Heart left ventricle (tissue), 13 donors: ENCODE measurements at regions not wholly inside any gene's neighbourhood (a gene's known extent, or its start where the extent isn't known, plus 50 kb on each side); places are given as distances from the start of the nearest gene placed in this dataset.

Experiments
- CTCF ChIP-seq, 12 donors: fragments of 200-600 bp; sonication (generic) in 4 of 12; IDR thresholded peaks; one replicate each; pipeline versions ENCODE4 v1.5.0 to v1.8.0; 2018 to 2022; ENCODE audit warnings: antibody characterized with exemption in 12 of 12, mild to moderate bottlenecking in 5 of 12
- POLR2A ChIP-seq, 2 donors: fragments of 450-650 bp; IDR thresholded peaks; one replicate each; pipeline ENCODE4 v1.6.1; 2017; ENCODE audit warnings: antibody characterized with exemption in 2 of 2, mild to moderate bottlenecking in 2 of 2, moderate library complexity in 2 of 2
- donor health status: ischemic (EF 13 %, LVEDD 7.1; RV severe dilation, severe dysfunction).
- donor health status: DM: no; HTN: yes; CAD: no.
- donor health status: DM: no; HTN: no; CAD: no.
- donor health status: ischemic (EF 25% LVEDD 6.9; RV normal size, moderate dysfunction).
- donor health status: ischemic (EF 25% LVEDD 5.7; RV mildly dilated, moderate dysfunction).
- donor health status: ischemic (EF 35%, LVEDD 5.7; RV mildly dilated, moderate dysfunction).
- donor health status: nonischemic (EF 11% LVEDD 7.7; RV severe dilation, severe dysfunction).
- donor health status: DM: yes; HTN: yes; CAD: no.
- donor health status: PGD.
- donor health status: ischemic (EF 29% LVEDD 5.4; RV normal size, mild dysfunction).
- donor health status: nonischemic (EF 23%, LVEDD 6.1; RV moderate dilation, normal function).

DNA sequence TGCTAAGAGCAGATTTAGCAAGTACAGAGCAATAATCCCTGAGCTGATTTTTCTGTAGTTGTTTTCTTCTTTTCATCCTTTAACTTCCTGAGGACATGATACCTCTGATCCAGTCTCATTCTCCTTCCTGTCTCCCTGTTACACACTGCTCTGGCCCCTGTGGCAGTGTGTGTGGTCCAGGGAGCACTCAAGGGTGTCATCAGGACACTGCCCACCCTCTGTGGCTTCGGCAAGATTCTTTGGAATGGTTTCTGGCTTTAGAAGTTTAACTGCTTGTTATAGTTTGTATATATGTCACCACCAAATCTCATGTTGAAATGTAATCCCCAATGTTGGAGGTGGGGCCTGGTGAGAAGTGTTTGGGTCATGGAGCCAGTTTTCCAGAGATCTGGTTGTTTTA lies 637.3 kb downstream of the BCOR start:
- TF ChIP-seq CTCF (IDR thresholded peaks at IDR 0.05) (no peak), POLR2A (IDR thresholded peaks at IDR 0.05) (no peak)
